ENCODE measurements at regions not wholly inside any gene's neighbourhood (a gene's known extent, or its start where the extent isn't known, plus 50 kb on each side); places are given as distances from the start of the nearest gene placed in this dataset.

DNA sequence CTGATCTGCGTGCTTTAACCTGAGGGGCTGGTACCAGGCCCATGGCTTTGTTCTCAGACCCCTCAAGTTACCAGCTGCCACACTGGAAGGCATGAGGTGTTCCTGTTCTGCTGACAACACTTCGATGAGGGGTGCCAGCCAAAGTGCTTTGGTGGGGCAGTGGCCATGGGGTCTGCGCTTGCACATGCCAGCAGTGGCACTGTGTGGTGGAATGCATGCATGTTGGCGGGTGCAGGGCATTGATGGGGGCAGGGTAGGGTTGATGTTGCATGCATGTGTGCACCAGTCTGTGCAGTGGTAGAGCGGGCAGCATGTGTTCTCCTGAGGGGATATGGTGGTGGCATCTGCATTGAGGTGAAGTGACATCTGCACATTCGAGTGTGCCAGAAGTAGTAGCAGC lies 497.0 kb downstream of the SQOR start (continued):
- TF ChIP-seq NPAS2 (CRISPR knock-in tag; IDR thresholded peaks at IDR 0.05; ENCODE audit: borderline replicate concordance) (no peak), JUN (IDR thresholded peaks at IDR 0.05) (no peak)

DNA sequence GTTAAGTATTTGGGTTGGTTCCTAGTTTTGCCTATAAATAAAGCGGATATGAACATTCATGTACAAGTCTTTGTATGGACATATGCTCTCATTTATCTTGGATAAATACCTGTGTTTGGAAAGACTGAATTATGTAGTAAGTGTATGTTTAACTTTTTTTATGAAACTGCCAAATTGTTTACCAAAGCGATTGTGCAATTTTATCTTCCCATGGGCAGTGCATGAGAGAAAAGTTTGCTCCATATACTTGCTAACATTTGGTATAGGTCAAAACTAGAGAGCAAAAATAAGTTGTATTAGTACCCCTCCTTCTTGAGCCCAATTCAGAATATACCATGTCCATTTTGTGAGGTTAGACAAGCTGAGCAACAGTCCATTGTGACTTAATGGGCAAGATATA lies 502.6 kb downstream of the SQOR start:
- DNase-seq (ENCODE audit: low read depth in 1 of 2, low spot score in 1 of 2), result no peak
- FAIRE-seq, result no peak
- CTCF ChIA-PET, result no interaction called here

More for the DNA sequence above, 502.6 kb downstream of the SQOR start:
- Histone ChIP-seq H3K4me2 (no peak overlapping the region), H3K4me3 (no peak overlapping the region), H3K4me1 (no peaks in the 10 kb centered on the region), H3K9me3 (no peaks in the 10 kb centered on the region), H3K27ac (no peak overlapping the region)
- 8% methylated on average over 2 of the region's 2 CpGs for WGBS (ENCODE audit: missing lambda C conversion rate)
- no peak for TF ChIP-seq HDAC2 (IDR thresholded peaks at IDR 0.05)
- no peak for TF ChIP-seq ZSCAN20 (CRISPR knock-in tag; IDR thresholded peaks at IDR 0.05)
- TF ChIP-seq CHD2 (IDR thresholded peaks at IDR 0.05; ENCODE audit: low read length, partially characterized antibody), result no peak
- no peak for TF ChIP-seq RAD21 (conservative IDR thresholded peaks at IDR 0.05 in 1 of 2, IDR thresholded peaks at IDR 0.05 in 1 of 2)
- TF ChIP-seq HOXB13 (CRISPR knock-in tag; IDR thresholded peaks at IDR 0.05; ENCODE audit: low read depth), result no peak
- no peak for TF ChIP-seq KDM5A (IDR thresholded peaks at IDR 0.05)
- TF ChIP-seq KDM1A (IDR thresholded peaks at IDR 0.05; ENCODE audit: low read depth), result no peak
- no peak for TF ChIP-seq RNF2 (IDR thresholded peaks at IDR 0.05; ENCODE audit: borderline replicate concordance, low read depth)
- no peak for TF ChIP-seq USF2 (IDR thresholded peaks at IDR 0.05)
- no peak for TF ChIP-seq JUNB (IDR thresholded peaks at IDR 0.05)
- TF ChIP-seq, protein P1, sequence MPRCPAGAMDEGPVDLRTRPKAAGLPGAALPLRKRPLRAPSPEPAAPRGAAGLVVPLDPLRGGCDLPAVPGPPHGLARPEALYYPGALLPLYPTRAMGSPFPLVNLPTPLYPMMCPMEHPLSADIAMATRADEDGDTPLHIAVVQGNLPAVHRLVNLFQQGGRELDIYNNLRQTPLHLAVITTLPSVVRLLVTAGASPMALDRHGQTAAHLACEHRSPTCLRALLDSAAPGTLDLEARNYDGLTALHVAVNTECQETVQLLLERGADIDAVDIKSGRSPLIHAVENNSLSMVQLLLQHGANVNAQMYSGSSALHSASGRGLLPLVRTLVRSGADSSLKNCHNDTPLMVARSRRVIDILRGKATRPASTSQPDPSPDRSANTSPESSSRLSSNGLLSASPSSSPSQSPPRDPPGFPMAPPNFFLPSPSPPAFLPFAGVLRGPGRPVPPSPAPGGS (IDR thresholded peaks at IDR 0.05), result no peak
- TF ChIP-seq FOSL2 (IDR thresholded peaks at IDR 0.05), result no peak
- no peak for TF ChIP-seq FOSL2 (CRISPR knock-in tag; IDR thresholded peaks at IDR 0.05)
- TF ChIP-seq PBX3 (IDR thresholded peaks at IDR 0.05), result no peak
- TF ChIP-seq HOXA7 (CRISPR knock-in tag; IDR thresholded peaks at IDR 0.05), result no peak
- no peak for TF ChIP-seq ZC3H11A (IDR thresholded peaks at IDR 0.05)
- no peak for TF ChIP-seq REST (IDR thresholded peaks at IDR 0.05)
- TF ChIP-seq POLR2AphosphoS2 (conservative IDR thresholded peaks at IDR 0.05; ENCODE audit: low read length), result no peak
- ATAC-seq, result no peak
- POLR2A ChIA-PET, result no interaction called here

Measured in A549 (cell line).